ENCODE measurements at regions not wholly inside any gene's neighbourhood (a gene's known extent, or its start where the extent isn't known, plus 50 kb on each side); places are given as distances from the start of the nearest gene placed in this dataset.

DNA sequence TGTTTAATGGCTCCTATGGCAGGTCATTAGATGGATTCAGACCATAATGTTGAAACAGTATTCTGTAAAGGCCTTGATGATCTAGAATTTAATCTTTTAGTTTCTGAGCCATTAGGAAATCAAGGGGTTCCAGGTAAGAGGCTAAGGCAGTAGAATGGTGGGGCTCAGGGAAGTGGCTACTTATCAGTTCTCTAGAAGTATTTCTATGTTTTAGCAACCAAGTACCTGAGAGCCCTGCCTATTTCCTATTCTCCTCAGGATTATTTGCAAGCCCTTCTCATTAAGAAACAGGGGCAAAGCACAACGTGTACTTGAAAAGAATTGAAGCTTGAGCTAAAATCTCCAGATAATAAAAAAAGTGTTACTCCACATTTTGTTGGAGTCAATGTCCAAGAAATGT is 646.5 kb downstream of the RNF144B start:
- Mint-ChIP-seq H3K36me3 (no peaks in the 10 kb centered on the region), H3K9me3 (peaks cover 1 to 21% (median 6%) of the 10 kb centered on the region in 7 donors), H3K27me3 (no peaks in the 10 kb centered on the region), H3K27ac (no peak overlapping the region), H3K4me1 (no peaks in the 10 kb centered on the region), H3K4me3 (no peak overlapping the region)
- DNase-seq, result no peak
- Histone ChIP-seq H3K4me1 (ENCODE audit: control insufficient read depth, insufficient read depth, low read length, poor library complexity, severe bottlenecking) (no peaks in the 10 kb centered on the region), H3K27me3 (ENCODE audit: control insufficient read depth, insufficient read depth, low read length) (no peaks in the 10 kb centered on the region), H3K27ac (ENCODE audit: insufficient read depth, low read length, poor library complexity, severe bottlenecking) (no peak overlapping the region), H3K4me3 (ENCODE audit: low read depth, low read length) (no peak overlapping the region), H3K36me3 (ENCODE audit: control insufficient read depth, insufficient read depth, low read length) (no peaks in the 10 kb centered on the region), H3K9me3 (ENCODE audit: control insufficient read depth in 2 of 2, low read length in 2 of 2) (no peaks in the 10 kb centered on the region)
- no peak for ATAC-seq (ENCODE audit: low read depth in 2 of 2)

- no peak for ATAC-seq (ENCODE audit: low read depth in 2 of 2)
Observed at GRCh38 chr6:19034986-19035385, 647.8 kb downstream of the RNF144B start.

DNA sequence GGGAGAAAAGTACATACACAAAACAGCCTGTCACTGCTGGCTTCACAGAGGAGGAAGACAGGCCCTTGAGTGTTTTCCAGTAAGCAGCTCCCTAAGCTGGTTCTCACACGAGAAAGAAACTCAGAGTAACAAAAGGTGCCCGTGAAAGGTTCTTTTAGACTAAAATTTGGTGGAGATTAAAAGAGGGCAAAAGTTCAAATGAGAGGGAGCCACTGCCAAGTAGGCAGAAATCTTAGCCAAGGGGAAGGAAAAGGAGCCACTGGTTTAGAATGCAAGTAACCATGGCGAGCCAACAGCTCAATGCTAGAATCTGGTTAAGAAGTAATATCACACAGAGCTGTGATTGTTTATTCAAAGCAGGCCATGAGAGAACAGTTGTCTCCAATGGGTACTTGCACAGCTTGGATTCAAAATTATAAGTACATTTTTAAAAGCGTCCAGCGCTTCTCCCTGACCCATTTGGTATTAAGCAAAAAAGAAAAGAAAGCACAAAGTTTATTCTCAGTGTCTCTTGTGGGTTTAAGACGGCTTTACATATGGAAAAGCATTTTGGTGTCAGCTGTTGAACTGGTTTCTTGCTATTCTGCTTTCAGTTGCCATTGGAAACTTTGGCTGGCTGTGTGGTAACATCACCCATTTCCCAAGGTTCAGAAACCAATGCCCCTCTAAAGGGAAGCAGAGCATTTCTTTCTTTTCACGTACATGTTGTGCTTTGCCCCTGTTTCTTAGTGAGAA is 648.5 kb downstream of the RNF144B start:
- H3K9me3 Mint-ChIP-seq, result peaks cover 0 to 16% (median 4%) of the 10 kb centered on the region in 7 donors

More at GRCh38 chr6:19034986-19035385, 647.8 kb downstream of the RNF144B start:
- DNase-seq, result no peak
- Mint-ChIP-seq H3K9me3 (peaks cover 0 to 20% (median 6%) of the 10 kb centered on the region in 7 donors), H3K4me3 (no peak overlapping the region), H3K4me1 (no peaks in the 10 kb centered on the region), H3K27me3 (no peaks in the 10 kb centered on the region), H3K27ac (no peak overlapping the region), H3K36me3 (no peaks in the 10 kb centered on the region)
- Histone ChIP-seq H3K27me3 (ENCODE audit: control insufficient read depth, insufficient read depth, low read length) (no peaks in the 10 kb centered on the region), H3K4me3 (ENCODE audit: low read depth, low read length) (no peak overlapping the region), H3K4me1 (ENCODE audit: control insufficient read depth, insufficient read depth, low read length, poor library complexity, severe bottlenecking) (no peaks in the 10 kb centered on the region), H3K27ac (ENCODE audit: insufficient read depth, low read length, poor library complexity, severe bottlenecking) (no peak overlapping the region), H3K9me3 (ENCODE audit: control insufficient read depth in 2 of 2, low read length in 2 of 2) (no peaks in the 10 kb centered on the region), H3K36me3 (ENCODE audit: control insufficient read depth, insufficient read depth, low read length) (no peaks in the 10 kb centered on the region)

DNA sequence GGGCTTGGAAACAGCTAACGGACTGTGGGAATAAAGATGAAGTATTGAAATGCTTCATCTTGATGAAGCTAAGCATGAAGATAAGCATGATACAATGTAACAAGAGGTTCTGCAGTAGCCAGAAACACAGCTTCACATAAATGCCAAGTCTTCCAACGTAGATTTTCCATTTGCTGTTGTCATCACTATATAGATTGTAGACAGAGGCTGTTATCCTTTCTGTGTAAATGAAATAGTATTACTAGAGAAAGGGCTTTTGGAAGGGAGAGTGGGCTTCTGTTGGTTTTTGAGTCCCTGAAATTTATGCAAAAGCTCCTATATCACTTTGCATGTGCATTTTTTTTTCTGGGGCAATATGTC is 649.0 kb downstream of the RNF144B start:
- Histone ChIP-seq H3K4me1 (ENCODE audit: control insufficient read depth, insufficient read depth, low read length, poor library complexity, severe bottlenecking) (no peaks in the 10 kb centered on the region), H3K4me3 (ENCODE audit: low read depth, low read length) (no peak overlapping the region), H3K27ac (ENCODE audit: insufficient read depth, low read length, poor library complexity, severe bottlenecking) (no peak overlapping the region), H3K36me3 (ENCODE audit: control insufficient read depth, insufficient read depth, low read length) (no peaks in the 10 kb centered on the region), H3K9me3 (ENCODE audit: control insufficient read depth in 2 of 2, low read length in 2 of 2) (no peaks in the 10 kb centered on the region), H3K27me3 (ENCODE audit: control insufficient read depth, insufficient read depth, low read length) (no peaks in the 10 kb centered on the region)
- Mint-ChIP-seq H3K27me3 (no peaks in the 10 kb centered on the region), H3K27ac (no peak overlapping the region), H3K4me3 (no peak overlapping the region), H3K36me3 (no peaks in the 10 kb centered on the region), H3K9me3 (peaks cover 0 to 16% (median 4%) of the 10 kb centered on the region in 7 donors), H3K4me1 (no peaks in the 10 kb centered on the region)
- no peak for DNase-seq
- ATAC-seq (ENCODE audit: low read depth in 2 of 2), result no peak

More for the DNA sequence above, 648.5 kb downstream of the RNF144B start:
- no peaks in the 10 kb centered on the region for H3K4me1 Mint-ChIP-seq
- Histone ChIP-seq H3K36me3 (ENCODE audit: control insufficient read depth, insufficient read depth, low read length) (no peaks in the 10 kb centered on the region), H3K27me3 (ENCODE audit: control insufficient read depth, insufficient read depth, low read length) (no peaks in the 10 kb centered on the region), H3K4me3 (ENCODE audit: low read depth, low read length) (no peak overlapping the region), H3K4me1 (ENCODE audit: control insufficient read depth, insufficient read depth, low read length, poor library complexity, severe bottlenecking) (no peaks in the 10 kb centered on the region), H3K9me3 (ENCODE audit: control insufficient read depth in 2 of 2, low read length in 2 of 2) (no peaks in the 10 kb centered on the region), H3K27ac (ENCODE audit: insufficient read depth, low read length, poor library complexity, severe bottlenecking) (no peak overlapping the region)
- DNase-seq (no peak), ATAC-seq (ENCODE audit: low read depth in 2 of 2) (no peak)
- H3K4me3 Mint-ChIP-seq, result no peak overlapping the region
- no peak overlapping the region for H3K27ac Mint-ChIP-seq
- no peaks in the 10 kb centered on the region for H3K36me3 Mint-ChIP-seq
- H3K27me3 Mint-ChIP-seq, result no peaks in the 10 kb centered on the region

- Mint-ChIP-seq H3K4me1 (no peaks in the 10 kb centered on the region), H3K27me3 (no peaks in the 10 kb centered on the region), H3K9me3 (peaks cover 0 to 16% (median 3%) of the 10 kb centered on the region in 7 donors), H3K4me3 (no peak overlapping the region), H3K36me3 (no peaks in the 10 kb centered on the region), H3K27ac (no peak overlapping the region)
- no peak for DNase-seq
- Histone ChIP-seq H3K36me3 (ENCODE audit: control insufficient read depth, insufficient read depth, low read length) (no peaks in the 10 kb centered on the region), H3K27ac (ENCODE audit: insufficient read depth, low read length, poor library complexity, severe bottlenecking) (no peak overlapping the region), H3K9me3 (ENCODE audit: control insufficient read depth in 2 of 2, low read length in 2 of 2) (no peaks in the 10 kb centered on the region), H3K27me3 (ENCODE audit: control insufficient read depth, insufficient read depth, low read length) (no peaks in the 10 kb centered on the region), H3K4me3 (ENCODE audit: low read depth, low read length) (no peak overlapping the region), H3K4me1 (ENCODE audit: control insufficient read depth, insufficient read depth, low read length, poor library complexity, severe bottlenecking) (no peaks in the 10 kb centered on the region)
- ATAC-seq (ENCODE audit: low read depth in 2 of 2), result no peak
Observed at GRCh38 chr6:19037607-19038006, 650.5 kb downstream of the RNF144B start.

- DNase-seq (no peak), ATAC-seq (ENCODE audit: low read depth in 2 of 2) (no peak)
- Histone ChIP-seq H3K27me3 (ENCODE audit: control insufficient read depth, insufficient read depth, low read length) (no peaks in the 10 kb centered on the region), H3K4me1 (ENCODE audit: control insufficient read depth, insufficient read depth, low read length, poor library complexity, severe bottlenecking) (no peaks in the 10 kb centered on the region), H3K27ac (ENCODE audit: insufficient read depth, low read length, poor library complexity, severe bottlenecking) (no peak overlapping the region), H3K9me3 (ENCODE audit: control insufficient read depth in 2 of 2, low read length in 2 of 2) (no peaks in the 10 kb centered on the region), H3K36me3 (ENCODE audit: control insufficient read depth, insufficient read depth, low read length) (no peaks in the 10 kb centered on the region), H3K4me3 (ENCODE audit: low read depth, low read length) (no peak overlapping the region)
- Mint-ChIP-seq H3K4me1 (no peaks in the 10 kb centered on the region), H3K36me3 (no peaks in the 10 kb centered on the region), H3K4me3 (no peak overlapping the region), H3K27ac (no peak overlapping the region), H3K27me3 (no peaks in the 10 kb centered on the region), H3K9me3 (peaks cover 0 to 12% (median 2%) of the 10 kb centered on the region in 7 donors)
Observed at GRCh38 chr6:19039287-19039686, 652.1 kb downstream of the RNF144B start.

DNA sequence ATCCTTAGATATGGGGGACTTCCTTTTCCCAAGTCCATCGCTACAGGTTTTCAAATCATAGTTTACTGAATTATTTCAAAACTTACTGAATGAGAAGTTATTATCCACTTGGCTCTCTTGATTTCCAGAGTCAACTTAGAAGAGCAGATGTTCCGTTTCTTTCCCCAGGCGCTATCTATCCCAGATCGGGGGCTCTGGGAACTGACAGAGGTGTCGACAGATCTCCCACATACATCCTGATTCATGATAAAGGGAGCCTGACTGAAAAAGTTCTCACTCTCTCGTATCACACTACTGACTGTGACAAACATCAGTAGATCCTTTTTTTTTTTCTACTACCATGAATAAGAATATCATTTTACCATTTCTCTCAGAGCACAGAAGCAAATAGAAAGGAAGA is 654.8 kb downstream of the RNF144B start:
- Mint-ChIP-seq H3K27me3 (no peaks in the 10 kb centered on the region), H3K4me3 (no peak overlapping the region), H3K36me3 (no peaks in the 10 kb centered on the region), H3K9me3 (peaks cover 0 to 13% (median 2%) of the 10 kb centered on the region in 7 donors), H3K27ac (no peak overlapping the region), H3K4me1 (no peaks in the 10 kb centered on the region)
- Histone ChIP-seq H3K4me1 (ENCODE audit: control insufficient read depth, insufficient read depth, low read length, poor library complexity, severe bottlenecking) (no peaks in the 10 kb centered on the region), H3K27ac (ENCODE audit: insufficient read depth, low read length, poor library complexity, severe bottlenecking) (no peak overlapping the region), H3K9me3 (ENCODE audit: control insufficient read depth in 2 of 2, low read length in 2 of 2) (no peaks in the 10 kb centered on the region), H3K36me3 (ENCODE audit: control insufficient read depth, insufficient read depth, low read length) (no peaks in the 10 kb centered on the region), H3K27me3 (ENCODE audit: control insufficient read depth, insufficient read depth, low read length) (no peaks in the 10 kb centered on the region), H3K4me3 (ENCODE audit: low read depth, low read length) (no peak overlapping the region)
- DNase-seq (no peak), ATAC-seq (ENCODE audit: low read depth in 2 of 2) (no peak)

- Histone ChIP-seq H3K9me3 (ENCODE audit: control insufficient read depth in 2 of 2, low read length in 2 of 2) (peaks cover 0 to under 1% of the 10 kb centered on the region in 2 experiments), H3K4me3 (ENCODE audit: low read depth, low read length) (no peak overlapping the region), H3K27me3 (ENCODE audit: control insufficient read depth, insufficient read depth, low read length) (no peaks in the 10 kb centered on the region), H3K4me1 (ENCODE audit: control insufficient read depth, insufficient read depth, low read length, poor library complexity, severe bottlenecking) (no peaks in the 10 kb centered on the region), H3K27ac (ENCODE audit: insufficient read depth, low read length, poor library complexity, severe bottlenecking) (no peak overlapping the region), H3K36me3 (ENCODE audit: control insufficient read depth, insufficient read depth, low read length) (no peaks in the 10 kb centered on the region)
- H3K9me3 Mint-ChIP-seq, result peaks cover 0 to 11% (median 2%) of the 10 kb centered on the region in 7 donors
- no peaks in the 10 kb centered on the region for H3K36me3 Mint-ChIP-seq
- no peaks in the 10 kb centered on the region for H3K27me3 Mint-ChIP-seq
- no peak overlapping the region for H3K27ac Mint-ChIP-seq
- no peaks in the 10 kb centered on the region for H3K4me1 Mint-ChIP-seq
- H3K4me3 Mint-ChIP-seq, result no peak overlapping the region
- ATAC-seq (ENCODE audit: low read depth in 2 of 2), result no peak
- DNase-seq, result no peak
Observed at GRCh38 chr6:19042420-19042819, 655.3 kb downstream of the RNF144B start.

All from CD4-positive, CD25-positive, alpha-beta regulatory T cell (primary cell).